ENCODE measurements at regions not wholly inside any gene's neighbourhood (a gene's known extent, or its start where the extent isn't known, plus 50 kb on each side); places are given as distances from the start of the nearest gene placed in this dataset.

DNA sequence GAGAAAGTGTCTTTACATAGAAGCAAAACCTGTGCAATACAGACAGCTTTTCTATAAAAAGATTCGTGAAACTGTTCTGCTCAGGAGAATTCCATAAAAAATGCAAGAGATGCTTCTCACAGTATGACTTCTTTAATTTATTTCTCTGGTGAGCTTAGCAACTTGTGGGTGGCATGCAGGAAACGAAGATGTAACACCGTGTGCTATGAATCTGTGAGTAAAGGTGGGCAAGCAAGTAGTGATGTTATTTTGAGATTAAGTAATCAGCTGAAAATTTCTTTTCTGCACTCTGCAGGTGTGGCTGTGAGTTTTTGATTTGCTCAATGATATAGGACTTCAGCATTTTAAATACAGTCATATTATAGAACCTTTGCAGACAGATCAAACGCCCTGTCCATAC lies 656.8 kb upstream of the NCAM2 start:
- H3K4me3 ChIP-seq (ENCODE audit: low read depth in 2 of 2, low read length in 2 of 2) = no peak overlapping the region
- H3K27ac ChIP-seq (ENCODE audit: low read length) = no peak overlapping the region
- intact Hi-C loops (cut with micrococcal nuclease; ENCODE audit: unreplicated experiment) (no loop called here), in situ Hi-C loops (cut with HindIII; ENCODE audit: low pct_unique_long_range_greater_than_20kb, low sequenced_read_pairs) (no loop called here)
- DNase-seq (ENCODE audit: low read depth, low spot score) (no peak), ATAC-seq (no peak)
- ChIA-PET POLR2A (no interaction called here), CTCF (no interaction called here)
- H3K36me3 ChIP-seq (ENCODE audit: control insufficient read depth, insufficient read depth, low read length) = no peaks in the 10 kb centered on the region
- no peaks in the 10 kb centered on the region for H3K9me3 ChIP-seq (ENCODE audit: control insufficient read depth, insufficient read depth, low read depth, low read length)
- no TSS peak for BruUV-seq (replicated peaks)
- TF ChIP-seq POLR2AphosphoS5 (IDR thresholded peaks at IDR 0.05; ENCODE audit: low read depth, low read length) (no peak), TCF7L2 (IDR thresholded peaks at IDR 0.05; ENCODE audit: low read depth, low read length) (no peak), SIN3A (IDR thresholded peaks at IDR 0.05; ENCODE audit: borderline replicate concordance, insufficient read depth, low read depth, low read length) (no peak)
- TF ChIP-seq, protein P1, sequence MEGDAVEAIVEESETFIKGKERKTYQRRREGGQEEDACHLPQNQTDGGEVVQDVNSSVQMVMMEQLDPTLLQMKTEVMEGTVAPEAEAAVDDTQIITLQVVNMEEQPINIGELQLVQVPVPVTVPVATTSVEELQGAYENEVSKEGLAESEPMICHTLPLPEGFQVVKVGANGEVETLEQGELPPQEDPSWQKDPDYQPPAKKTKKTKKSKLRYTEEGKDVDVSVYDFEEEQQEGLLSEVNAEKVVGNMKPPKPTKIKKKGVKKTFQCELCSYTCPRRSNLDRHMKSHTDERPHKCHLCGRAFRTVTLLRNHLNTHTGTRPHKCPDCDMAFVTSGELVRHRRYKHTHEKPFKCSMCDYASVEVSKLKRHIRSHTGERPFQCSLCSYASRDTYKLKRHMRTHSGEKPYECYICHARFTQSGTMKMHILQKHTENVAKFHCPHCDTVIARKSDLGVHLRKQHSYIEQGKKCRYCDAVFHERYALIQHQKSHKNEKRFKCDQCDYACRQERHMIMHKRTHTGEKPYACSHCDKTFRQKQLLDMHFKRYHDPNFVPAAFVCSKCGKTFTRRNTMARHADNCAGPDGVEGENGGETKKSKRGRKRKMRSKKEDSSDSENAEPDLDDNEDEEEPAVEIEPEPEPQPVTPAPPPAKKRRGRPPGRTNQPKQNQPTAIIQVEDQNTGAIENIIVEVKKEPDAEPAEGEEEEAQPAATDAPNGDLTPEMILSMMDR (IDR thresholded peaks at IDR 0.05) = no peak
- TF ChIP-seq, protein P2, sequence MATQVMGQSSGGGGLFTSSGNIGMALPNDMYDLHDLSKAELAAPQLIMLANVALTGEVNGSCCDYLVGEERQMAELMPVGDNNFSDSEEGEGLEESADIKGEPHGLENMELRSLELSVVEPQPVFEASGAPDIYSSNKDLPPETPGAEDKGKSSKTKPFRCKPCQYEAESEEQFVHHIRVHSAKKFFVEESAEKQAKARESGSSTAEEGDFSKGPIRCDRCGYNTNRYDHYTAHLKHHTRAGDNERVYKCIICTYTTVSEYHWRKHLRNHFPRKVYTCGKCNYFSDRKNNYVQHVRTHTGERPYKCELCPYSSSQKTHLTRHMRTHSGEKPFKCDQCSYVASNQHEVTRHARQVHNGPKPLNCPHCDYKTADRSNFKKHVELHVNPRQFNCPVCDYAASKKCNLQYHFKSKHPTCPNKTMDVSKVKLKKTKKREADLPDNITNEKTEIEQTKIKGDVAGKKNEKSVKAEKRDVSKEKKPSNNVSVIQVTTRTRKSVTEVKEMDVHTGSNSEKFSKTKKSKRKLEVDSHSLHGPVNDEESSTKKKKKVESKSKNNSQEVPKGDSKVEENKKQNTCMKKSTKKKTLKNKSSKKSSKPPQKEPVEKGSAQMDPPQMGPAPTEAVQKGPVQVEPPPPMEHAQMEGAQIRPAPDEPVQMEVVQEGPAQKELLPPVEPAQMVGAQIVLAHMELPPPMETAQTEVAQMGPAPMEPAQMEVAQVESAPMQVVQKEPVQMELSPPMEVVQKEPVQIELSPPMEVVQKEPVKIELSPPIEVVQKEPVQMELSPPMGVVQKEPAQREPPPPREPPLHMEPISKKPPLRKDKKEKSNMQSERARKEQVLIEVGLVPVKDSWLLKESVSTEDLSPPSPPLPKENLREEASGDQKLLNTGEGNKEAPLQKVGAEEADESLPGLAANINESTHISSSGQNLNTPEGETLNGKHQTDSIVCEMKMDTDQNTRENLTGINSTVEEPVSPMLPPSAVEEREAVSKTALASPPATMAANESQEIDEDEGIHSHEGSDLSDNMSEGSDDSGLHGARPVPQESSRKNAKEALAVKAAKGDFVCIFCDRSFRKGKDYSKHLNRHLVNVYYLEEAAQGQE (IDR thresholded peaks at IDR 0.05; ENCODE audit: insufficient read depth in 1 of 2, low read depth in 2 of 2, low read length in 1 of 2) = no peak
- H3K4me1 ChIP-seq (ENCODE audit: control insufficient read depth, insufficient read depth, low read length) = no peaks in the 10 kb centered on the region
- no peaks in the 10 kb centered on the region for H3K27me3 ChIP-seq (ENCODE audit: control insufficient read depth, insufficient read depth, low read length)

DNA sequence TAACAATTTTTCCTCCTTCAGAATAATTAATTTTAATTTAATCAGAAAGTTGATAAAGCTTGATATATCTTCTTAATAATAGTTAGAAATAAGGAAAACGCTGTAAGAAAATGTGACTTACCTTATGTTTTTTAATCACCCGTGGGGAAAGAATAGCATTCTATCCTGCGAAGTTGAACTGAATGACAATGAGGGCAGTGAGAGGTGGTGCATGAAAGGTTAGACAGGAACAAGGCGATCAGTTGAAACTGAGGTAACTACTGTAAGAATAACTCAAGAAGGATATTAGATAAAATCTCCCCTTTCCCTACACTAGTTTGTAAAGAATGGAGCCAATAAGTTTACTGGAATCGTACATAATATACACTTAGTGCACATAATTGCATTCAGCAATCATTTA lies 655.0 kb upstream of the NCAM2 start:
- Histone ChIP-seq H3K4me1 (ENCODE audit: control insufficient read depth, insufficient read depth, low read length) (no peaks in the 10 kb centered on the region), H3K27ac (ENCODE audit: low read length) (no peak overlapping the region), H3K4me3 (ENCODE audit: low read depth in 2 of 2, low read length in 2 of 2) (no peak overlapping the region), H3K36me3 (ENCODE audit: control insufficient read depth, insufficient read depth, low read length) (no peaks in the 10 kb centered on the region), H3K9me3 (ENCODE audit: control insufficient read depth, insufficient read depth, low read depth, low read length) (no peaks in the 10 kb centered on the region), H3K27me3 (ENCODE audit: control insufficient read depth, insufficient read depth, low read length) (no peaks in the 10 kb centered on the region)
- ChIA-PET CTCF (no interaction called here), POLR2A (no interaction called here)
- ATAC-seq = no peak
- DNase-seq (ENCODE audit: low read depth, low spot score) = no peak
- BruUV-seq (replicated peaks) = no TSS peak
- TF ChIP-seq TCF7L2 (IDR thresholded peaks at IDR 0.05; ENCODE audit: low read depth, low read length) (no peak), POLR2AphosphoS5 (IDR thresholded peaks at IDR 0.05; ENCODE audit: low read depth, low read length) (no peak), SIN3A (IDR thresholded peaks at IDR 0.05; ENCODE audit: borderline replicate concordance, insufficient read depth, low read depth, low read length) (no peak)
- TF ChIP-seq, protein P2 (IDR thresholded peaks at IDR 0.05; ENCODE audit: insufficient read depth in 1 of 2, low read depth in 2 of 2, low read length in 1 of 2) = no peak
- TF ChIP-seq, protein P1 (IDR thresholded peaks at IDR 0.05) = no peak
- in situ Hi-C loops (cut with HindIII; ENCODE audit: low pct_unique_long_range_greater_than_20kb, low sequenced_read_pairs) = no loop called here
- intact Hi-C loops (cut with micrococcal nuclease; ENCODE audit: unreplicated experiment) = no loop called here
